ENCODE measurements at regions not wholly inside any gene's neighbourhood (a gene's known extent, or its start where the extent isn't known, plus 50 kb on each side); places are given as distances from the start of the nearest gene placed in this dataset.

GRCh38 chr3:127107002-127107401, 85.9 kb upstream of the PRR23E start:
- H4K91ac ChIP-seq (ENCODE audit: insufficient read length, low read depth, low read length): no peak overlapping the region
- no peak overlapping the region for H2AFZ ChIP-seq (ENCODE audit: low read length)
- no peak overlapping the region for H3K4me2 ChIP-seq (ENCODE audit: insufficient read depth, insufficient read length, low read length)
- H3T11ph ChIP-seq (ENCODE audit: low read length): no peak overlapping the region
- peaks cover 1% of the 10 kb centered on the region for H3K27me3 Mint-ChIP-seq (ENCODE audit: low read depth)
- H3K18ac ChIP-seq (ENCODE audit: insufficient read length, low read depth, low read length): no peak overlapping the region
- no peak overlapping the region for H2BK12ac ChIP-seq (ENCODE audit: insufficient read length, low read depth, low read length)
- no peaks in the 10 kb centered on the region for H4K20me1 ChIP-seq (ENCODE audit: control insufficient read depth, insufficient read depth, insufficient read length)
- H2BK5ac ChIP-seq (ENCODE audit: insufficient read length, low read length): no peak overlapping the region
- no peak overlapping the region for H3K27ac ChIP-seq (ENCODE audit: insufficient read length, low read depth, low read length)
- H3K14ac ChIP-seq (ENCODE audit: insufficient read depth, low read length): no peak overlapping the region
- H3K9ac ChIP-seq (ENCODE audit: extremely low read depth, insufficient read length, low read length): no peak overlapping the region
- no peaks in the 10 kb centered on the region for H3K27me3 ChIP-seq (ENCODE audit: insufficient read depth, low read length)
- H2BK15ac ChIP-seq (ENCODE audit: low read depth, low read length): no peak overlapping the region
- peaks cover 39 to 43% of the 10 kb centered on the region in 2 experiments for H3K4me1 Mint-ChIP-seq
- no peak overlapping the region for H3K23ac ChIP-seq (ENCODE audit: insufficient read length, low read depth, low read length)
- H4K5ac ChIP-seq (ENCODE audit: insufficient read length, low read depth, low read length): no peak overlapping the region
- DNase-seq: no peak
- H3K36me3 Mint-ChIP-seq (ENCODE audit: insufficient read depth in 1 of 3, low read depth in 3 of 3): peaks cover 0 to 15% (median 2%) of the 10 kb centered on the region in 3 experiments; a peak in 3 of 7 replicates
- H3K23me2 ChIP-seq (ENCODE audit: insufficient read length, low read depth, low read length, poor library complexity, severe bottlenecking): no peaks in the 10 kb centered on the region
- H3K4ac ChIP-seq (ENCODE audit: low read depth, low read length): no peak overlapping the region
- no peak overlapping the region for H3K27ac Mint-ChIP-seq
- no peak overlapping the region for H4K8ac ChIP-seq (replicated peaks; ENCODE audit: insufficient read length, low read depth, low read length)
- H3K9me3 ChIP-seq (ENCODE audit: control insufficient read depth, low read depth, low read length): no peaks in the 10 kb centered on the region
- no peaks in the 10 kb centered on the region for H3K79me1 ChIP-seq (ENCODE audit: insufficient read depth, low read depth, low read length, poor library complexity, severe bottlenecking)
- H3K56ac ChIP-seq (ENCODE audit: insufficient read length, low read depth, low read length): no peak overlapping the region
- no peaks in the 10 kb centered on the region for H3K79me2 ChIP-seq (ENCODE audit: insufficient read depth, low read length)
- TF ChIP-seq CTCF (conservative IDR thresholded peaks at IDR 0.05): no peak
- WGBS (ENCODE audit: extremely low coverage, insufficient read length, low lambda C conversion rate): no CpG with 5 or more reads among the region's 9 CpGs
- H2AK5ac ChIP-seq (ENCODE audit: insufficient read length, low read length): no peak overlapping the region
- H3K9me3 Mint-ChIP-seq: peaks cover 6 to 12% of the 10 kb centered on the region in 2 experiments; a peak in 4 of 5 replicates
- H2BK20ac ChIP-seq (ENCODE audit: low read depth, low read length, poor library complexity, severe bottlenecking): no peak overlapping the region
- no peaks in the 10 kb centered on the region for H3K4me1 ChIP-seq (ENCODE audit: insufficient read depth, low read length)
- no peak overlapping the region for H2BK120ac ChIP-seq (ENCODE audit: low read depth, low read length, poor library complexity, severe bottlenecking)
- no peak overlapping the region for H3K4me3 Mint-ChIP-seq

Measured in H9 (cell line).